GM23248 (cell line): ENCODE measurements at regions not wholly inside any gene's neighbourhood (a gene's known extent, or its start where the extent isn't known, plus 50 kb on each side); places are given as distances from the start of the nearest gene placed in this dataset.

Source experiments
- DNase-seq: peaks from one replicate; pipeline ENCODE4 v3.0.0-alpha.2; 2015
- H2AFZ ChIP-seq: fragments of 200-600 bp; sonication (generic); 2 replicates; pipeline ENCODE4 v1.6.1; 2016; ENCODE audit warnings: antibody characterized with exemption
- H3F3A ChIP-seq: fragments of 200-600 bp; sonication (generic); 2 replicates; pipeline ENCODE4 v1.6.1; 2016; ENCODE audit warnings: mild to moderate bottlenecking, antibody characterized with exemption, mixed run types; ENCODE audit not compliant: insufficient read depth
- H3K27ac ChIP-seq: fragments of 200-600 bp; sonication (generic); 2 replicates; pipeline ENCODE4 v1.5.1; 2016; ENCODE audit warnings: mild to moderate bottlenecking
- H3K27me3 ChIP-seq: fragments of 200-600 bp; sonication (generic); replicated peaks from 2 replicates; pipeline ENCODE4 v1.6.1; 2016; ENCODE audit warnings: mild to moderate bottlenecking; ENCODE audit not compliant: insufficient read depth
- H3K36me3 ChIP-seq: fragments of 200-600 bp; sonication (generic); 2 replicates; pipeline ENCODE4 v1.6.1; 2016; ENCODE audit warnings: low read depth, mild to moderate bottlenecking
- H3K4me1 ChIP-seq: fragments of 200-600 bp; sonication (generic); 2 replicates; pipeline ENCODE4 v1.6.1; 2016; ENCODE audit warnings: mild to moderate bottlenecking; ENCODE audit not compliant: insufficient read depth
- H3K4me2 ChIP-seq: fragments of 200-600 bp; sonication (generic); one replicate; pipeline ENCODE4 v1.6.1; 2016; ENCODE audit warnings: mild to moderate bottlenecking; ENCODE audit not compliant: unreplicated experiment
- H3K4me3 ChIP-seq: fragments of 200-600 bp; sonication (generic); 2 replicates; pipeline ENCODE4 v1.5.1; 2016; ENCODE audit warnings: mild to moderate bottlenecking
- H3K79me2 ChIP-seq: fragments of 200-600 bp; sonication (generic); 2 replicates; pipeline ENCODE4 v1.6.1; 2016; ENCODE audit warnings: mild to moderate bottlenecking; ENCODE audit not compliant: insufficient read depth
- H3K9ac ChIP-seq: fragments of 200-600 bp; sonication (generic); 2 replicates; pipeline ENCODE4 v1.6.1; 2016; ENCODE audit warnings: mild to moderate bottlenecking
- H3K9me2 ChIP-seq: fragments of 200-600 bp; sonication (generic); 2 replicates; pipeline ENCODE4 v1.6.1; 2016; ENCODE audit warnings: mixed run types, mild to moderate bottlenecking, moderate library complexity; ENCODE audit not compliant: insufficient read depth
- H3K9me3 ChIP-seq: fragments of 200-600 bp; sonication (generic); one replicate; pipeline ENCODE4 v1.6.1; 2017; ENCODE audit warnings: low read depth
- H4K20me1 ChIP-seq: fragments of 200-600 bp; sonication (generic); 2 replicates; pipeline ENCODE4 v1.6.0; 2016; ENCODE audit not compliant: insufficient read depth
- EZH2 ChIP-seq: fragments of 200-600 bp; sonication (generic); IDR thresholded peaks from 2 replicates; pipeline ENCODE4 v1.6.1; 2018; ENCODE audit warnings: antibody characterized with exemption, mild to moderate bottlenecking; ENCODE audit not compliant: insufficient read depth, poor library complexity, severe bottlenecking
- EZH2phosphoT487 ChIP-seq: fragments of 200-600 bp; sonication (generic); IDR thresholded peaks from 2 replicates; pipeline ENCODE4 v1.6.1; 2018; ENCODE audit warnings: antibody characterized with exemption, moderate library complexity, mild to moderate bottlenecking, low read depth; ENCODE audit not compliant: insufficient read depth
- WGBS, 2 experiments: methylation state at CpG; one replicate each; pipeline ENCODE4 v1.1.6; 2015 to 2017; ENCODE audit warnings: low lambda C conversion rate in 2 of 2, low coverage in 1 of 2; ENCODE audit errors: missing lambda C conversion rate in 2 of 2; 5-methylcytosine and 5-hydroxymethylcytosine counted together
- in situ Hi-C: fragments of 300-500 bp; cut with MboI; formaldehyde crosslinking; loops from 2 replicates; pipeline ENCODE4 v1.15.0; 2020

- WGBS, 2 experiments = 20% methylated on average over 6 to 7 of the region's 7 CpGs
- H3K9me2 ChIP-seq = no peaks in the 10 kb centered on the region
- TF ChIP-seq EZH2 = no peak
- H2AFZ ChIP-seq = no peak overlapping the region
- no peaks in the 10 kb centered on the region for H3K4me1 ChIP-seq
- no peaks in the 10 kb centered on the region for H3K36me3 ChIP-seq
- in situ Hi-C loops = no loop called here
- H3F3A ChIP-seq = no peaks in the 10 kb centered on the region
- H3K4me3 ChIP-seq = no peak overlapping the region
- H3K79me2 ChIP-seq = no peaks in the 10 kb centered on the region
- no peak overlapping the region for H3K9ac ChIP-seq
- DNase-seq = no peak
- no peaks in the 10 kb centered on the region for H3K9me3 ChIP-seq
- no peak overlapping the region for H3K4me2 ChIP-seq
- H3K27ac ChIP-seq = no peak overlapping the region
- H3K27me3 ChIP-seq = peaks cover 16% of the 10 kb centered on the region; the same call in 1 of the 2 replicates
- no peaks in the 10 kb centered on the region for H4K20me1 ChIP-seq
Observed at GRCh38 chr2:177021706-177022343, 190.8 kb upstream of the HNRNPA3 start.

- Histone ChIP-seq H3K4me2 (no peak overlapping the region), H3K4me3 (no peak overlapping the region), H3F3A (no peaks in the 10 kb centered on the region), H3K4me1 (no peaks in the 10 kb centered on the region), H3K36me3 (no peaks in the 10 kb centered on the region), H4K20me1 (no peaks in the 10 kb centered on the region), H2AFZ (no peak overlapping the region), H3K9me3 (no peaks in the 10 kb centered on the region), H3K27me3 (peaks cover 23% of the 10 kb centered on the region; the same call in 1 of the 2 replicates), H3K9ac (no peak overlapping the region), H3K27ac (no peak overlapping the region), H3K9me2 (no peaks in the 10 kb centered on the region), H3K79me2 (no peaks in the 10 kb centered on the region)
- in situ Hi-C loops = no loop called here
- no peak for DNase-seq
- 58 to 62% methylated on average over 5 of the region's 5 CpGs for WGBS, 2 experiments
- TF ChIP-seq EZH2 (no peak), EZH2phosphoT487 (no peak)
Observed at GRCh38 chr2:177024765-177025164, 187.8 kb upstream of the HNRNPA3 start.

- H3K4me3 ChIP-seq = no peak overlapping the region
- peaks cover 20% of the 10 kb centered on the region; the same call in 1 of the 2 replicates for H3K27me3 ChIP-seq
- no peak for DNase-seq
- H2AFZ ChIP-seq = no peak overlapping the region
- H3K9me3 ChIP-seq = no peaks in the 10 kb centered on the region
- H3K79me2 ChIP-seq = no peaks in the 10 kb centered on the region
- no peak overlapping the region for H3K9ac ChIP-seq
- H3F3A ChIP-seq = no peaks in the 10 kb centered on the region
- no peaks in the 10 kb centered on the region for H3K4me1 ChIP-seq
- 24 to 36% methylated on average over 2 of the region's 2 CpGs for WGBS, 2 experiments
- no peak overlapping the region for H3K27ac ChIP-seq
- TF ChIP-seq EZH2phosphoT487 = no peak
- no peak for TF ChIP-seq EZH2
- H3K36me3 ChIP-seq = no peaks in the 10 kb centered on the region
- in situ Hi-C loops = no loop called here
- no peaks in the 10 kb centered on the region for H4K20me1 ChIP-seq
- H3K9me2 ChIP-seq = no peaks in the 10 kb centered on the region
- no peak overlapping the region for H3K4me2 ChIP-seq
Observed at GRCh38 chr2:177026253-177026652, 186.3 kb upstream of the HNRNPA3 start.

GRCh38 chr2:177026956-177027355, 185.6 kb upstream of the HNRNPA3 start:
- H2AFZ ChIP-seq = no peak overlapping the region
- H3K4me2 ChIP-seq = no peak overlapping the region
- no peaks in the 10 kb centered on the region for H3K9me3 ChIP-seq
- no peaks in the 10 kb centered on the region for H3K4me1 ChIP-seq
- H3K9me2 ChIP-seq = no peaks in the 10 kb centered on the region
- no peaks in the 10 kb centered on the region for H3F3A ChIP-seq
- 18 to 25% methylated on average over 2 of the region's 2 CpGs for WGBS, 2 experiments
- no peak overlapping the region for H3K27ac ChIP-seq
- in situ Hi-C loops = no loop called here
- H4K20me1 ChIP-seq = no peaks in the 10 kb centered on the region
- H3K4me3 ChIP-seq = no peak overlapping the region
- TF ChIP-seq EZH2phosphoT487 (no peak), EZH2 (no peak)
- DNase-seq = no peak
- H3K36me3 ChIP-seq = no peaks in the 10 kb centered on the region
- no peak overlapping the region for H3K9ac ChIP-seq
- peaks cover 13% of the 10 kb centered on the region; the same call in 1 of the 2 replicates for H3K27me3 ChIP-seq
- H3K79me2 ChIP-seq = no peaks in the 10 kb centered on the region

- 90% methylated on average over 2 of the region's 2 CpGs for WGBS, 2 experiments
- H3K4me3 ChIP-seq = no peak overlapping the region
- H3K9me3 ChIP-seq = no peaks in the 10 kb centered on the region
- no peaks in the 10 kb centered on the region for H3K36me3 ChIP-seq
- H4K20me1 ChIP-seq = no peaks in the 10 kb centered on the region
- TF ChIP-seq EZH2 (no peak), EZH2phosphoT487 (no peak)
- H3K27ac ChIP-seq = no peak overlapping the region
- H3K27me3 ChIP-seq = peaks cover 13% of the 10 kb centered on the region; the same call in 1 of the 2 replicates
- H3K9me2 ChIP-seq = no peaks in the 10 kb centered on the region
- no peaks in the 10 kb centered on the region for H3F3A ChIP-seq
- H3K4me1 ChIP-seq = no peaks in the 10 kb centered on the region
- no peaks in the 10 kb centered on the region for H3K79me2 ChIP-seq
- no peak overlapping the region for H3K9ac ChIP-seq
- H2AFZ ChIP-seq = no peak overlapping the region
- DNase-seq = no peak
- no peak overlapping the region for H3K4me2 ChIP-seq
- in situ Hi-C loops = no loop called here
Observed at GRCh38 chr2:177028296-177028695, 184.3 kb upstream of the HNRNPA3 start.
